ENCODE measurements at regions not wholly inside any gene's neighbourhood (a gene's known extent, or its start where the extent isn't known, plus 50 kb on each side); places are given as distances from the start of the nearest gene placed in this dataset.
"Not testable (repeated sequence)": the region's sequence is repeated elsewhere in the genome, so short reads cannot be mapped to it uniquely, and the experiment has no call there.

DNA sequence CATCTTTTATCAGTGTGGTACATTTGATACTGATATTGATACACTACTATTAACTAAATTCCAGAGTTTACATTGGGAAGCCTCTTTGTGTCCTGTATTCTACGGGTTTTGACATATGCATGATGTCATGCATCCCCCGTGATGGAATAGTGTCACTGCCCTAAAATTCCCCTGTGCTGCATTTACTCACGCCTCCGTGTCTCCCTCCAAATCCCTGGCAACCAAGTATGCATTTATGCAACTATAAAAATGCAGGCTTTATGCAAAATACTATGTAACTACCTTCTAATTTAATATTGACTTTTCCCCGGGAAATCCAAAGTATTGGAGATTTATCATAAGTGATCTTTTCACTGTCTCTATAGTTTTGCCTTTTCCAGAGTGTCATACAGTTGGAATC is 453.7 kb upstream of the RUNX1 start:
- DNase-seq (ENCODE audit: low read depth, low spot score), result no peak
- H3K36me3 ChIP-seq (ENCODE audit: control insufficient read depth, insufficient read depth, low read length), result no peaks in the 10 kb centered on the region
- ChIA-PET CTCF (no interaction called here), POLR2A (no interaction called here)
- no peak overlapping the region for H3K4me3 ChIP-seq (ENCODE audit: low read depth in 2 of 2, low read length in 2 of 2)
- no peaks in the 10 kb centered on the region for H3K9me3 ChIP-seq (ENCODE audit: control insufficient read depth, insufficient read depth, low read depth, low read length)
- H3K4me1 ChIP-seq (ENCODE audit: control insufficient read depth, insufficient read depth, low read length), result no peaks in the 10 kb centered on the region
- in situ Hi-C loops (cut with HindIII; ENCODE audit: low pct_unique_long_range_greater_than_20kb, low sequenced_read_pairs) (no loop called here), intact Hi-C loops (cut with micrococcal nuclease; ENCODE audit: unreplicated experiment) (no loop called here)
- no peak for ATAC-seq
- BruUV-seq (replicated peaks), result no TSS peak
- TF ChIP-seq, protein P1, sequence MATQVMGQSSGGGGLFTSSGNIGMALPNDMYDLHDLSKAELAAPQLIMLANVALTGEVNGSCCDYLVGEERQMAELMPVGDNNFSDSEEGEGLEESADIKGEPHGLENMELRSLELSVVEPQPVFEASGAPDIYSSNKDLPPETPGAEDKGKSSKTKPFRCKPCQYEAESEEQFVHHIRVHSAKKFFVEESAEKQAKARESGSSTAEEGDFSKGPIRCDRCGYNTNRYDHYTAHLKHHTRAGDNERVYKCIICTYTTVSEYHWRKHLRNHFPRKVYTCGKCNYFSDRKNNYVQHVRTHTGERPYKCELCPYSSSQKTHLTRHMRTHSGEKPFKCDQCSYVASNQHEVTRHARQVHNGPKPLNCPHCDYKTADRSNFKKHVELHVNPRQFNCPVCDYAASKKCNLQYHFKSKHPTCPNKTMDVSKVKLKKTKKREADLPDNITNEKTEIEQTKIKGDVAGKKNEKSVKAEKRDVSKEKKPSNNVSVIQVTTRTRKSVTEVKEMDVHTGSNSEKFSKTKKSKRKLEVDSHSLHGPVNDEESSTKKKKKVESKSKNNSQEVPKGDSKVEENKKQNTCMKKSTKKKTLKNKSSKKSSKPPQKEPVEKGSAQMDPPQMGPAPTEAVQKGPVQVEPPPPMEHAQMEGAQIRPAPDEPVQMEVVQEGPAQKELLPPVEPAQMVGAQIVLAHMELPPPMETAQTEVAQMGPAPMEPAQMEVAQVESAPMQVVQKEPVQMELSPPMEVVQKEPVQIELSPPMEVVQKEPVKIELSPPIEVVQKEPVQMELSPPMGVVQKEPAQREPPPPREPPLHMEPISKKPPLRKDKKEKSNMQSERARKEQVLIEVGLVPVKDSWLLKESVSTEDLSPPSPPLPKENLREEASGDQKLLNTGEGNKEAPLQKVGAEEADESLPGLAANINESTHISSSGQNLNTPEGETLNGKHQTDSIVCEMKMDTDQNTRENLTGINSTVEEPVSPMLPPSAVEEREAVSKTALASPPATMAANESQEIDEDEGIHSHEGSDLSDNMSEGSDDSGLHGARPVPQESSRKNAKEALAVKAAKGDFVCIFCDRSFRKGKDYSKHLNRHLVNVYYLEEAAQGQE (IDR thresholded peaks at IDR 0.05; ENCODE audit: insufficient read depth in 1 of 2, low read depth in 2 of 2, low read length in 1 of 2), result no peak
- TF ChIP-seq TCF7L2 (IDR thresholded peaks at IDR 0.05; ENCODE audit: low read depth, low read length) (no peak), POLR2AphosphoS5 (IDR thresholded peaks at IDR 0.05; ENCODE audit: low read depth, low read length) (no peak), CTCF (IDR thresholded peaks at IDR 0.05) (no peak), SIN3A (IDR thresholded peaks at IDR 0.05; ENCODE audit: borderline replicate concordance, insufficient read depth, low read depth, low read length) (no peak)
- no peak overlapping the region for H3K27ac ChIP-seq (ENCODE audit: low read length)
- H3K27me3 ChIP-seq (ENCODE audit: control insufficient read depth, insufficient read depth, low read length), result no peaks in the 10 kb centered on the region

GRCh38 chr21:35497522-35497921 is 448.4 kb upstream of the RUNX1 start:
- POLR2A ChIA-PET; H3K4me1 ChIP-seq (ENCODE audit: control insufficient read depth, insufficient read depth, low read length); intact Hi-C loops (cut with micrococcal nuclease; ENCODE audit: unreplicated experiment); in situ Hi-C loops (cut with HindIII; ENCODE audit: low pct_unique_long_range_greater_than_20kb, low sequenced_read_pairs); H3K27me3 ChIP-seq (ENCODE audit: control insufficient read depth, insufficient read depth, low read length); H3K27ac ChIP-seq (ENCODE audit: low read length); BruUV-seq (replicated peaks); CTCF ChIA-PET; ATAC-seq; H3K36me3 ChIP-seq (ENCODE audit: control insufficient read depth, insufficient read depth, low read length); H3K4me3 ChIP-seq (ENCODE audit: low read depth in 2 of 2, low read length in 2 of 2); H3K9me3 ChIP-seq (ENCODE audit: control insufficient read depth, insufficient read depth, low read depth, low read length); DNase-seq (ENCODE audit: low read depth, low spot score): not testable (repeated sequence)

DNA sequence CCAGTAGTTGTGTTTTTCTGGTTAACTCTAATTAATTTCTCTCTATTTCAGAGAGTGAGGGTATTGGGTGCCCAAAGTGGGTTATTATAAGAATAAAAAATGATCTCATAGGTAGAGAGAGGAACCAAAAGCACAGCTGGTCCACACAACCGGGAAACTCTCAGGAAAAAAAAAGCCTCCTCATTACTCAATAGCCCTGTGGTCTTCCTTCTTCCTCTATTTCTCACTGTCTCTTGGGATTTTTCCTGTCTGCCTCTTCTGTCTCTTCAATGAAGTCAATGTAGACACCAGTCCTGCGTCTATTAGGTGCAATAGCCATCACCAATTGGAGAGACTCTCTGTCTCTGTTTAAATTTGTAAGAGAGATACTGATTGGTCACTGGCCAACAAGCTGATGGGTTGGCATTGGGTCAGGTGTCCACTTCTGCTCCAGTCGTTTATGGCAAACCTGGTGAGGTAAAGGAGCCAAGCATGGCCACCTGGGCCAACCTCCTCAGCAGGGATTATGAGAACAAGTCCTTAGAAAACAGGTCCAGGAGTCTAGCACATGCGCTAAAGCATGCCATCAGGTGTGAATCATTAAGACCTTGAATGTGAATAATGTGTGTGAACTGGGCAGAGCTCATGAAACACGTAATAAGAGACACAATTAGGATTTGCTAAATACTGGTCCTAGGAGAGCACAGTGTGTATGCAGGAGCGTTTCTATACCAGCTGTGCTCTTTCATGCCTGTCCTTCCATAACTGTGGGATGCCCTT is 443.0 kb upstream of the RUNX1 start:
- in situ Hi-C loops (cut with HindIII; ENCODE audit: low pct_unique_long_range_greater_than_20kb, low sequenced_read_pairs) (no loop called here), intact Hi-C loops (cut with micrococcal nuclease; ENCODE audit: unreplicated experiment) (no loop called here)
- no peaks in the 10 kb centered on the region for H3K36me3 ChIP-seq (ENCODE audit: control insufficient read depth, insufficient read depth, low read length)
- no peak overlapping the region for H3K4me3 ChIP-seq (ENCODE audit: low read depth in 2 of 2, low read length in 2 of 2)
- TF ChIP-seq SIN3A (IDR thresholded peaks at IDR 0.05; ENCODE audit: borderline replicate concordance, insufficient read depth, low read depth, low read length) (no peak), TCF7L2 (IDR thresholded peaks at IDR 0.05; ENCODE audit: low read depth, low read length) (no peak), CTCF (IDR thresholded peaks at IDR 0.05) (no peak), POLR2AphosphoS5 (IDR thresholded peaks at IDR 0.05; ENCODE audit: low read depth, low read length) (no peak)
- TF ChIP-seq, protein P1 (IDR thresholded peaks at IDR 0.05; ENCODE audit: insufficient read depth in 1 of 2, low read depth in 2 of 2, low read length in 1 of 2), result no peak
- BruUV-seq (replicated peaks), result no TSS peak
- no peak overlapping the region for H3K27ac ChIP-seq (ENCODE audit: low read length)
- H3K4me1 ChIP-seq (ENCODE audit: control insufficient read depth, insufficient read depth, low read length), result no peaks in the 10 kb centered on the region
- ATAC-seq (no peak), DNase-seq (ENCODE audit: low read depth, low spot score) (no peak)
- no peaks in the 10 kb centered on the region for H3K27me3 ChIP-seq (ENCODE audit: control insufficient read depth, insufficient read depth, low read length)
- H3K9me3 ChIP-seq (ENCODE audit: control insufficient read depth, insufficient read depth, low read depth, low read length), result no peaks in the 10 kb centered on the region
- CTCF ChIA-PET, result no interaction called here
- POLR2A ChIA-PET, result no interaction called here
